Activated CD8-positive, alpha-beta T cell treated with anti-CD3 and anti-CD28 coated beads for 36 hours (primary cell): ENCODE measurements at regions not wholly inside any gene's neighbourhood (a gene's known extent, or its start where the extent isn't known, plus 50 kb on each side); places are given as distances from the start of the nearest gene placed in this dataset.

ENCODE experiments used
- ATAC-seq: fragments of 200-7000 bp; cut with Tn5 transposase; one replicate; pipeline ENCODE4 v1.10.0; 2021; ENCODE audit warnings: mild to moderate bottlenecking, moderate library complexity
- CTCF ChIA-PET: fragments of 350-600 bp; sonication (Branson Sonifier 250); formaldehyde crosslinking; loops from one replicate; lab custom pipeline; 2021; ENCODE audit warnings: antibody characterized with exemption; lab: Charles Lee
- POLR2A ChIA-PET: fragments of 350-600 bp; sonication (Branson Sonifier 250); formaldehyde crosslinking; loops from one replicate; lab custom pipeline; 2021; ENCODE audit warnings: antibody characterized with exemption; lab: Charles Lee
- DNase-seq: peaks from one replicate; pipeline ENCODE4 v3.0.0-alpha.2; 2020
- H3K27ac Mint-ChIP-seq: one replicate; pipeline ENCODE4 v1.8.0; 2021; ENCODE audit warnings: mild to moderate bottlenecking, mixed read lengths
- H3K27me3 Mint-ChIP-seq: one replicate; pipeline ENCODE4 v1.8.0; 2021; ENCODE audit warnings: mixed read lengths
- H3K36me3 Mint-ChIP-seq: one replicate; pipeline ENCODE4 v1.8.0; 2021; ENCODE audit warnings: low read depth, mixed read lengths
- H3K4me1 Mint-ChIP-seq: one replicate; pipeline ENCODE4 v1.8.0; 2021; ENCODE audit warnings: low read depth, mixed read lengths
- H3K4me3 Mint-ChIP-seq: one replicate; pipeline ENCODE4 v1.8.0; 2021; ENCODE audit warnings: mild to moderate bottlenecking, moderate library complexity, mixed read lengths
- H3K9me3 Mint-ChIP-seq: one replicate; pipeline ENCODE4 v1.8.0; 2021; ENCODE audit warnings: mixed read lengths
- CTCF ChIP-seq: fragments of 200-600 bp; IDR thresholded peaks from one replicate; pipeline ENCODE4 v1.8.0; 2022; ENCODE audit warnings: antibody characterized with exemption, mild to moderate bottlenecking
- intact Hi-C: fragments of 100-400 bp; cut with micrococcal nuclease; formaldehyde crosslinking; loops from one replicate; pipeline ENCODE4 v1.10.0; 2022

GRCh38 chr16:66161942-66162341 is 204.5 kb upstream of the CDH5 start:
- DNase-seq (no peak), ATAC-seq (no peak)
- no peaks in the 10 kb centered on the region for H3K36me3 Mint-ChIP-seq
- no peaks in the 10 kb centered on the region for H3K9me3 Mint-ChIP-seq
- intact Hi-C loops, result no loop called here
- ChIA-PET CTCF (no interaction called here), POLR2A (no interaction called here)
- peaks cover 2% of the 10 kb centered on the region for H3K27me3 Mint-ChIP-seq
- no peak for TF ChIP-seq CTCF
- no peak overlapping the region for H3K27ac Mint-ChIP-seq
- no peak overlapping the region for H3K4me3 Mint-ChIP-seq
- no peaks in the 10 kb centered on the region for H3K4me1 Mint-ChIP-seq

- POLR2A ChIA-PET, result no interaction called here
- CTCF ChIA-PET, result no interaction called here
- intact Hi-C loops, result no loop called here
- TF ChIP-seq CTCF, result no peak
- DNase-seq, result no peak
- no peaks in the 10 kb centered on the region for H3K4me1 Mint-ChIP-seq
- no peak for ATAC-seq
- no peaks in the 10 kb centered on the region for H3K9me3 Mint-ChIP-seq
- no peaks in the 10 kb centered on the region for H3K36me3 Mint-ChIP-seq
- peaks cover 2% of the 10 kb centered on the region for H3K27me3 Mint-ChIP-seq
- H3K4me3 Mint-ChIP-seq, result no peak overlapping the region
- no peak overlapping the region for H3K27ac Mint-ChIP-seq
Observed at GRCh38 chr16:66161269-66161668, 205.2 kb upstream of the CDH5 start.

DNA sequence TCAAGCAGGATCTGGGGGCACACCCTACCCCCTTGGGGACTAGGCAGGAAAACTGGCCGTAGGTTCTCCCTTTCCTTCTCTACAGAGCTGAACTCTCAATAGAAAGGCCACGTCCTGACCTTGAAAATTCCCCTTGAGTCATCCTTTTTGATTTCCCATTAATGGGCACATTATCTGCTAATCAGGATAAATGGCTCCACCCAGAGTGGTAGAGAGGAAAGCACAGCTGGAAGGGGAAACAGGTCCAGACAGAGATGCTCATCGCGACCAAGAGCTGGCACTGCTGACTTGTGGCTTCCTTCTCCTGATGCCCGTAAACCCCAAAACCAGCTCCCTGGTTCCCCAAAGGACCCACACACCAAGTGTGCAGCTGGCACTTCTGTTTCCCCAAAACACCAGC is 206.5 kb upstream of the CDH5 start:
- H3K4me1 Mint-ChIP-seq, result no peaks in the 10 kb centered on the region
- H3K27me3 Mint-ChIP-seq, result peaks cover 2% of the 10 kb centered on the region
- POLR2A ChIA-PET, result no interaction called here
- no peak for TF ChIP-seq CTCF
- no peaks in the 10 kb centered on the region for H3K9me3 Mint-ChIP-seq
- no peaks in the 10 kb centered on the region for H3K36me3 Mint-ChIP-seq
- intact Hi-C loops, result no loop called here
- CTCF ChIA-PET, result no interaction called here
- DNase-seq, result no peak
- no peak overlapping the region for H3K4me3 Mint-ChIP-seq
- H3K27ac Mint-ChIP-seq, result no peak overlapping the region
- no peak for ATAC-seq

- H3K36me3 Mint-ChIP-seq, result no peaks in the 10 kb centered on the region
- CTCF ChIA-PET, result no interaction called here
- no peak for DNase-seq
- ATAC-seq, result no peak
- no peak for TF ChIP-seq CTCF
- H3K4me3 Mint-ChIP-seq, result no peak overlapping the region
- H3K4me1 Mint-ChIP-seq, result no peaks in the 10 kb centered on the region
- H3K27me3 Mint-ChIP-seq, result no peaks in the 10 kb centered on the region
- POLR2A ChIA-PET, result no interaction called here
- no peak overlapping the region for H3K27ac Mint-ChIP-seq
- H3K9me3 Mint-ChIP-seq, result no peaks in the 10 kb centered on the region
- intact Hi-C loops, result no loop called here
Observed at GRCh38 chr16:66156538-66156937, 210.0 kb upstream of the CDH5 start.

- no peaks in the 10 kb centered on the region for H3K36me3 Mint-ChIP-seq
- no peaks in the 10 kb centered on the region for H3K27me3 Mint-ChIP-seq
- ChIA-PET CTCF (no interaction called here), POLR2A (no interaction called here)
- TF ChIP-seq CTCF, result no peak
- no peak overlapping the region for H3K4me3 Mint-ChIP-seq
- H3K9me3 Mint-ChIP-seq, result no peaks in the 10 kb centered on the region
- DNase-seq (no peak), ATAC-seq (no peak)
- H3K27ac Mint-ChIP-seq, result no peak overlapping the region
- intact Hi-C loops, result no loop called here
- H3K4me1 Mint-ChIP-seq, result no peaks in the 10 kb centered on the region
Observed at GRCh38 chr16:66155933-66156332, 210.6 kb upstream of the CDH5 start.
